ENCODE measurements at regions not wholly inside any gene's neighbourhood (a gene's known extent, or its start where the extent isn't known, plus 50 kb on each side); places are given as distances from the start of the nearest gene placed in this dataset.
"Not testable (repeated sequence)": the region's sequence is repeated elsewhere in the genome, so short reads cannot be mapped to it uniquely, and the experiment has no call there.

- ATAC-seq (ENCODE audit: low FRiP score): no peak
- TF ChIP-seq CTCF (IDR thresholded peaks at IDR 0.05): no peak
- DNase-seq (ENCODE audit: low spot score): no peak
These were observed 440.8 kb downstream of the PYDC2 start for GRCh38 chr3:191901741-191902140.

GRCh38 chr3:191912616-191913204 lies 451.7 kb downstream of the PYDC2 start:
- no peak for DNase-seq (ENCODE audit: low spot score)
- TF ChIP-seq CTCF (IDR thresholded peaks at IDR 0.05): no peak
- no peak for ATAC-seq (ENCODE audit: low FRiP score)

GRCh38 chr3:191915712-191916111 lies 454.7 kb downstream of the PYDC2 start:
- no peak for DNase-seq (ENCODE audit: low spot score)
- no peak for ATAC-seq (ENCODE audit: low FRiP score)
- no peak for TF ChIP-seq CTCF (IDR thresholded peaks at IDR 0.05)

GRCh38 chr3:191919491-191920026 lies 458.6 kb downstream of the PYDC2 start:
- DNase-seq (ENCODE audit: low spot score) (no peak), ATAC-seq (ENCODE audit: low FRiP score) (no peak)
- no peak for TF ChIP-seq CTCF (IDR thresholded peaks at IDR 0.05)

- DNase-seq (ENCODE audit: low spot score) (no peak), ATAC-seq (ENCODE audit: low FRiP score) (no peak)
- no peak for TF ChIP-seq CTCF (IDR thresholded peaks at IDR 0.05)
These were observed 461.6 kb downstream of the PYDC2 start for GRCh38 chr3:191922570-191922969.

GRCh38 chr3:191927183-191927817 lies 466.3 kb downstream of the PYDC2 start:
- DNase-seq (ENCODE audit: low spot score); ATAC-seq (ENCODE audit: low FRiP score): not testable (repeated sequence)

GRCh38 chr3:191927998-191928397 lies 467.0 kb downstream of the PYDC2 start:
- DNase-seq (ENCODE audit: low spot score); ATAC-seq (ENCODE audit: low FRiP score): not testable (repeated sequence)

- ATAC-seq (ENCODE audit: low FRiP score) (no peak), DNase-seq (ENCODE audit: low spot score) (no peak)
- TF ChIP-seq CTCF (IDR thresholded peaks at IDR 0.05): no peak
These were observed 483.9 kb downstream of the PYDC2 start for GRCh38 chr3:191944835-191945234.
